BLaER1 treated with 17β-estradiol and CSF1 and Interleukin-3, amounts not matched to agents 10 nM and 100 nM (cell line): ENCODE measurements at regions not wholly inside any gene's neighbourhood (a gene's known extent, or its start where the extent isn't known, plus 50 kb on each side); places are given as distances from the start of the nearest gene placed in this dataset.

Experiments
- H3K27ac ChIP-seq, 11 experiments: shearing (Covaris generic); formaldehyde crosslinking; 2 replicates each; pipeline ENCODE4 v1.8.1; 2022
- H3K27me3 ChIP-seq, 11 experiments: shearing (Covaris generic); formaldehyde crosslinking; 2 replicates each; pipeline ENCODE4 v1.8.1; 2022
- H3K36me3 ChIP-seq, 11 experiments: shearing (Covaris generic); formaldehyde crosslinking; 2 replicates each; pipeline ENCODE4 v1.8.1; 2022
- H3K4me1 ChIP-seq, 10 experiments: shearing (Covaris generic); formaldehyde crosslinking; 2 replicates each; pipeline ENCODE4 v1.8.1; 2022
- H3K4me2 ChIP-seq, 11 experiments: shearing (Covaris generic); formaldehyde crosslinking; 2 replicates each; pipeline ENCODE4 v1.8.1; 2022
- H3K4me3 ChIP-seq, 10 experiments: shearing (Covaris generic); formaldehyde crosslinking; 2 replicates each; pipeline ENCODE4 v1.8.1; 2022
- H3K9ac ChIP-seq, 11 experiments: shearing (Covaris generic); formaldehyde crosslinking; 2 replicates each; pipeline ENCODE4 v1.8.1; 2022
- H3K9me3 ChIP-seq, 11 experiments: shearing (Covaris generic); formaldehyde crosslinking; replicated peaks in 1 of 11; 2 replicates each; pipeline ENCODE4 v1.8.1; 2022
- H4K20me1 ChIP-seq, 11 experiments: shearing (Covaris generic); formaldehyde crosslinking; 2 replicates each; pipeline ENCODE4 v1.8.1; 2022
- Cebpa-rat ChIP-seq, 11 experiments: shearing (Covaris generic); IDR thresholded peaks; 2 replicates each; pipeline ENCODE4 v1.8.1; 2022

DNA sequence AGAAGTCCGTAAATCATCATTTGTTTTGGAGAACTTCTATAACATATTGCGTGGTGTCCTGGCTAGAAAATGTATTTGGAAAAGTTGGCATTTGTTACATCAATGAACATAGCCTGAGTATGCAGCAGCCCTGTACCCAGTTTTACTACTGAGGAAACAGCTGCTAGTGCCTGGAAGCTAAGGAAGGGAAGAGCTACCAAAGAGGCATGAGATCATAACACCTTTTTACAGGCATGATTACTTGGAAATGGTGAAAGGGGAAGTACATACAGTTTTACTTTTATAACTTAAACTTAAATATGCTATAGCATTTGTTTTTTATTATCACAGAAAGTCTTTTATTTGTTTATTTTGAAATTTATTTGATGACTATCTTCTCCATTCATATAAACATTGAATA lies 128.4 kb upstream of the MC4R start:
- no peak overlapping the region for H3K4me3 ChIP-seq
- no peaks in the 10 kb centered on the region for H3K4me1 ChIP-seq
- no peak overlapping the region for H3K4me2 ChIP-seq
- no peaks in the 10 kb centered on the region for H3K9me3 ChIP-seq
- H3K36me3 ChIP-seq: no peaks in the 10 kb centered on the region
- no peak overlapping the region for H3K27ac ChIP-seq
- no peaks in the 10 kb centered on the region for H4K20me1 ChIP-seq
- H3K9ac ChIP-seq: no peak overlapping the region
- no peak for TF ChIP-seq Cebpa-rat (IDR thresholded peaks at IDR 0.05)
- H3K27me3 ChIP-seq: no peaks in the 10 kb centered on the region

DNA sequence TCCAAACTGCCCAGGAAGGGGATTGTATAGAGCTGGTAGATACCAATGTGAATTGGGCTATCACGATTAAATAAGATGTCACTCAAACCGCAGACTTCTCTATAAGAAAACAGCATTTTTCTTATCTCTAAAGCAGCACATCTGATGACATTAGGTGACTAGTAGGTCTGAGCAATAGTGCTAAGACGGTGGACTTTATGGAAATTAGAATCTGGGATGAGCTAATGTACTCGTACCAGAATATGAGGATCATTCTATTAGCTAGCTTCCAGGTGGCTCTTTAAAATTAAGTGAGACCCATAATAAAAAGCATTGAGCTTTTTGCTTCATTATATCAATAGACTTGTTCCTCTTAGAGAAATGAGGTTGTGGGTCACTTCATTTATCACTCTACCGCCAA lies 130.0 kb upstream of the MC4R start:
- no peaks in the 10 kb centered on the region for H3K36me3 ChIP-seq
- H3K4me2 ChIP-seq: no peak overlapping the region
- H3K27ac ChIP-seq: no peak overlapping the region
- no peaks in the 10 kb centered on the region for H3K27me3 ChIP-seq
- no peak overlapping the region for H3K4me3 ChIP-seq
- no peak overlapping the region for H3K9ac ChIP-seq
- no peaks in the 10 kb centered on the region for H4K20me1 ChIP-seq
- TF ChIP-seq Cebpa-rat (IDR thresholded peaks at IDR 0.05): no peak
- H3K4me1 ChIP-seq: no peaks in the 10 kb centered on the region
- H3K9me3 ChIP-seq: no peaks in the 10 kb centered on the region

DNA sequence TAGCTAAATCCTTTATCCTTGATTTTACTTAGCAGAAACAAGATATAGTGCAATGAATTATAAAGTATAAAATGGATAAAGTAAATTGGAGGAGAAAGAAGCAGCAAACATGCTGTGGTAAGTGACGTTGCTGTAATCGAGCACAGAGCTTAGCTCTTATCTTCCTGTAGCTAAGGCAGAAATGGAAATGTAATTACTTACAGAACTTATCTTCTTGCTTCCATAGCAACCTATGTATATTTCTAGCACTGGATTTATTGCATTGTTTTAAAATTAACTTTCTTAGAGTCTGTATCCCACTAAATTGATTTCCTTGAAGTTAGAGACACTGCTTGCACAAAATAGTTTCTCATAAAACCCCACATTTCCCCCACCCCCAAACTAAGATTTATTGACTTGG lies 130.6 kb upstream of the MC4R start:
- no peak overlapping the region for H3K4me3 ChIP-seq
- no peaks in the 10 kb centered on the region for H3K4me1 ChIP-seq
- no peak overlapping the region for H3K27ac ChIP-seq
- H3K9me3 ChIP-seq: no peaks in the 10 kb centered on the region
- H3K9ac ChIP-seq: no peak overlapping the region
- no peaks in the 10 kb centered on the region for H3K27me3 ChIP-seq
- no peaks in the 10 kb centered on the region for H3K36me3 ChIP-seq
- no peak overlapping the region for H3K4me2 ChIP-seq
- H4K20me1 ChIP-seq: no peaks in the 10 kb centered on the region
- TF ChIP-seq Cebpa-rat (IDR thresholded peaks at IDR 0.05): no peak

DNA sequence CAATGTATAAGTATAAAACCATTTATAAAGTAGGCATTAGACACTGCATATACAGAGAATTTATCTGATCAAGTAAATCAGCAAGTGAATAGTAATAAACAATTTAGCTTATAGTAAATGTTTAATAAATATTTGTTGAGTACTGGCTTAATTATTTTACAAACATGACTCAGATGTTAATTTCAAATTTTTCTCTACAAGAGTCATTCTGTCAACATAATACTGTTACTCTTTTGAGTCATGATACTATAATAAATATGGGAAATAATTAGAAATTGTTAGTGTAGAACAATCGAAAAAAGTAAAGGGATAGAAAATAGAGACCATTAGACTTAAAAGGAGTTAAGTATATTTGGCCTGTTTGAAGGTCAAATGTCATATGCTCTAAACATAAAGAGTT lies 133.6 kb upstream of the MC4R start:
- Histone ChIP-seq H3K27ac (no peak overlapping the region), H3K9me3 (no peaks in the 10 kb centered on the region), H3K4me2 (no peak overlapping the region), H3K27me3 (no peaks in the 10 kb centered on the region), H4K20me1 (no peaks in the 10 kb centered on the region), H3K36me3 (no peaks in the 10 kb centered on the region), H3K4me1 (no peaks in the 10 kb centered on the region), H3K9ac (no peak overlapping the region), H3K4me3 (no peak overlapping the region)
- no peak for TF ChIP-seq Cebpa-rat (IDR thresholded peaks at IDR 0.05)

DNA sequence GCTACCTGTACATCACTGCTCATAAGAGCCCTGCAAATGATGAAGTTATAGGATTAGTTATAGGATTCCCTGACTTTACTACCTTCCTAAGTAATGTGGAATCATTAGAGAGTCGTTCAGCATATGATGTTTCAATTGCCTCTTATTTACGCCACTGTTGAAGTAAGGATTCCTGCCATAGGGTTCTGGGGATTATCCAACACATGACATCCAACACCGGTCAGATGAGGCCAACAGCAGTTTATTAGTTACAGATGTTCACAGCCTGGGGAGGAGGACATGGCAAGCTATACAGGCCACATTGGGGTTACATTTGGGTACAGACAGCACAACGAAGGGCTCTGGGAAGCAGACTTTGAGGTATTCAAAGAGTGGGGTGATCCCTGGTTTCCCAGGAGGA lies 134.1 kb upstream of the MC4R start:
- Histone ChIP-seq H3K4me3 (no peak overlapping the region), H3K4me1 (no peaks in the 10 kb centered on the region), H3K9me3 (no peaks in the 10 kb centered on the region), H3K9ac (no peak overlapping the region), H3K36me3 (no peaks in the 10 kb centered on the region), H3K27me3 (no peaks in the 10 kb centered on the region), H3K4me2 (no peak overlapping the region), H4K20me1 (no peaks in the 10 kb centered on the region), H3K27ac (no peak overlapping the region)
- no peak for TF ChIP-seq Cebpa-rat (IDR thresholded peaks at IDR 0.05)

DNA sequence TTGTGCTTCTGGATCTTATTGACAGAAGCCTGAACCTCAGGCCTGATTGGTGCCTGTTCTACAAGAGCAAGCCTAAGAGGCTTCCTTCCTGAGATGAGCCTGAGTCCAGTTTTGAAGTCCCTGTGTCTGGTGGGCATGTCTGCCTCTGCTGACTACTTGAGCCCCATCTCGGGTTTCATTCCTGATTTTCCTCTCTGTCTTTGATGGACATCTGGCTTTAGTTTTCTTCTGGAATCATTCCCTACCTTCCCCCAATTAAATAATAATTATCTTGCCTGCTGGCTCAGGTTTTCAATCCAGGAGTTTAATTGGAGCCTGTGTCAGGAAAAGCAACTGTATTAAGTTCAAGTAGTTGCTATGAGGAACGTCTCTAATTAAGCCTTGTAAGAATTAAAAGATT lies 135.5 kb upstream of the MC4R start:
- no peaks in the 10 kb centered on the region for H3K9me3 ChIP-seq
- no peak overlapping the region for H3K4me2 ChIP-seq
- no peak overlapping the region for H3K4me3 ChIP-seq
- H3K9ac ChIP-seq: no peak overlapping the region
- H3K4me1 ChIP-seq: no peaks in the 10 kb centered on the region
- no peak overlapping the region for H3K27ac ChIP-seq
- H3K36me3 ChIP-seq: no peaks in the 10 kb centered on the region
- no peaks in the 10 kb centered on the region for H4K20me1 ChIP-seq
- no peak for TF ChIP-seq Cebpa-rat (IDR thresholded peaks at IDR 0.05)
- H3K27me3 ChIP-seq: no peaks in the 10 kb centered on the region

DNA sequence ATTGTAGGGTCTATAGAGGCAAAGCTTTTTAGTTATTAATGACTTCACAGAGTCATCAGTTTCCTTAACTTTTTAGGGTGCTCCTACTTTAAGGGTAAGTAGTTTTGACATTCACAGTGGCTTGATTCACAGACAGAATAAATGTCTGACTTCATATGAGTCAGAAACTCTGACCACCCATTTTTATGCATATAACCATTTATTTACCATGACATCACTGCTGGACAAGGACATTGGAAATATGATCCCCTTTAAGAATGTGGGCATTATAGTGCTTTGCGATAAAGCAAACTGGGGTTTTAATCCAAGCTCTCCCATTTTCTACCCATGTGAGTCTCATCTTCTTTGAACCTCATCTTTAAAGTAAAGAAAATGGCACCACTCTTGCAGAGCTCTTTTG lies 162.0 kb upstream of the MC4R start:
- Histone ChIP-seq H3K4me1 (no peaks in the 10 kb centered on the region), H3K36me3 (no peaks in the 10 kb centered on the region), H3K9me3 (no peaks in the 10 kb centered on the region), H4K20me1 (no peaks in the 10 kb centered on the region), H3K27ac (no peak overlapping the region), H3K9ac (no peak overlapping the region), H3K27me3 (no peaks in the 10 kb centered on the region), H3K4me3 (no peak overlapping the region), H3K4me2 (no peak overlapping the region)
- no peak for TF ChIP-seq Cebpa-rat (IDR thresholded peaks at IDR 0.05)

DNA sequence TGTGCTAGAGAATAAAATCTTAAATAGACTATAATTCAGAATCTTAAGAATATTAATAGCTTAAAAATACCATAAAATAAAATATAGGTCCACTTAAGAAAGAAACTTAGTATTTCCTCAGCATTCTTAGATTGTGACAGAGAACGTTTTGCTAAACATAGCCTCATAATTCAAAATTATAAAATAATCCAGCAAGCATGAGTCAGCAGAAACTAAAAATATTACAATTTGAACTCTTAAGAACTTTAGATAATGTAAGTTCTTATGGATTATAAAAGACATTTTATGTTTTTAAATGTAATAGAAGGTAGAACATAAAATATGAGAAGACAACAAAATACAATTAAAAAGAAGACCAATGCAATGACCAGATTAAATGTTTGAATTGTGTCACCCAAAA lies 164.5 kb upstream of the MC4R start:
- TF ChIP-seq Cebpa-rat (IDR thresholded peaks at IDR 0.05): no peak
- Histone ChIP-seq H3K9me3 (no peaks in the 10 kb centered on the region), H3K27ac (no peak overlapping the region), H3K4me1 (no peaks in the 10 kb centered on the region), H3K4me3 (no peak overlapping the region), H4K20me1 (no peaks in the 10 kb centered on the region), H3K9ac (no peak overlapping the region), H3K36me3 (no peaks in the 10 kb centered on the region), H3K27me3 (no peaks in the 10 kb centered on the region), H3K4me2 (no peak overlapping the region)

DNA sequence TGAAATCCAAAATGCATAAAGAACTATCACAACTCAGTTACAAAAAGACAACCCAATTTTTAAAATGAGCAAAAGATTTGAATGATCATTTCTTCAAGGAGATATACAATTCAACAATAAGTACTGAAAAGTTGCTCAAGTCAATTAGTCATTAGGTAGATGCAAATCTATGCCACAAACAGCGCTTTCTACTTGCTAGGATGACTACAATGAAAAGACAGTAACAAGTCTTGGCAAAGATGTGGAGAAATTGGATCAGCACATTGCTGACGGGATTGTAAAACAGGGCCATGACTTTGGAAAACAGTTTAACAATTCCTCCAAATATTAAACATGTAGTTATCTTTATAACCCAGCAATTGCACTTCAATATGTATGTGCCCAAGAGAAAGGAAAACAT lies 166.3 kb upstream of the MC4R start:
- Histone ChIP-seq H4K20me1 (no peaks in the 10 kb centered on the region), H3K9ac (no peak overlapping the region), H3K27me3 (no peaks in the 10 kb centered on the region), H3K9me3 (no peaks in the 10 kb centered on the region), H3K4me3 (no peak overlapping the region), H3K4me1 (peaks cover 0 to 4% (median 0%) of the 10 kb centered on the region in 10 experiments; a peak in 1 of 20 replicates), H3K4me2 (no peak overlapping the region), H3K27ac (no peak overlapping the region), H3K36me3 (no peaks in the 10 kb centered on the region)
- no peak for TF ChIP-seq Cebpa-rat (IDR thresholded peaks at IDR 0.05)

DNA sequence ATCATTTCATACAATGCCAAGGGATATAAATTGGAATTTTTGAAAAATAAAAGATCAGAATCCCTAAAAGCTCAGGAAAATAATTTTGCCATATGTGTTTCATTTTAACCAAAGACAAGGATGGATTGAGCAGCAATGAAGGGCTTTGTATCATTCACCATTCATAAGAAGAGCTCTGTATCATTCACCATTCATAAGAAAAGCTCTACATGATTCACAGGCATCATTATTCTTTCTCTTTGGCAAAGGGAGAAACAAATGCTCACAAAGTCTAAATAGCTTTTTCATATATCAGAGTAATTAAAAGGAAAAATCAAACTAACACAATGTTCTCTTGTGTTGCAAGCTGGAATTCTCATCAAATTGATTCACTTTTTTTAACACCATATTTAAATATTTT lies 169.1 kb upstream of the MC4R start:
- no peak overlapping the region for H3K4me2 ChIP-seq
- H3K4me3 ChIP-seq: no peak overlapping the region
- H4K20me1 ChIP-seq: no peaks in the 10 kb centered on the region
- no peaks in the 10 kb centered on the region for H3K9me3 ChIP-seq
- no peaks in the 10 kb centered on the region for H3K27me3 ChIP-seq
- H3K36me3 ChIP-seq: no peaks in the 10 kb centered on the region
- H3K4me1 ChIP-seq: peaks cover 0 to 4% (median 0%) of the 10 kb centered on the region in 10 experiments; a peak in 1 of 20 replicates
- no peak overlapping the region for H3K9ac ChIP-seq
- no peak overlapping the region for H3K27ac ChIP-seq
- TF ChIP-seq Cebpa-rat (IDR thresholded peaks at IDR 0.05): no peak

DNA sequence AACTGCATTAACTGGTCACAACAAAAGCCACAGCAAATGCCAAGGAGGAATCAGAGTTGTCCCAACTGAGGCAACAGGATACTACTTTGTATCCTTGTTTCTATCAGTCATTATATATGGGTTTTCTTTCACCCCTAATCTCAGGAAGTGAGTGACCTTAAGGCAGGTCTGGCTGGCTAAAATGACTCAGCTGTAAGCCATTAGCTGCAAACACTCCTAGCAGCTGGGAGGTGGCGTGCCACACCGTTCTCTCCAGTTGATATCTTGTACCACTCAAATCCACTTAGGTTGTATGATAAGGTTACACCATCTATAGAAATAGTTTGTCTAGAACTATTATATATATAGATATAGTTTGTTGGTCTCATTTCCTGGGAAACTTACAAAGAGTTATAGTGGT lies 171.1 kb upstream of the MC4R start:
- Histone ChIP-seq H3K4me3 (no peak overlapping the region), H3K27ac (no peak overlapping the region), H3K27me3 (no peaks in the 10 kb centered on the region), H4K20me1 (no peaks in the 10 kb centered on the region), H3K9ac (no peak overlapping the region), H3K9me3 (no peaks in the 10 kb centered on the region), H3K4me2 (no peak overlapping the region), H3K36me3 (no peaks in the 10 kb centered on the region), H3K4me1 (peaks cover 0 to 4% (median 0%) of the 10 kb centered on the region in 10 experiments; a peak in 1 of 20 replicates)
- TF ChIP-seq Cebpa-rat (IDR thresholded peaks at IDR 0.05): no peak
